Psoas muscle (tissue), 7 donors: ENCODE measurements at regions not wholly inside any gene's neighbourhood (a gene's known extent, or its start where the extent isn't known, plus 50 kb on each side); places are given as distances from the start of the nearest gene placed in this dataset.
A peak's percentile ranks its signal among the peaks of the same experiment; 100 is the strongest.

Experiments
- ATAC-seq, 4 donors: fragments of 200-7000 bp; cut with Tn5 transposase; one replicate each; pipeline ENCODE4 v1.9.1; 2020; ENCODE audit warnings: moderate library complexity in 3 of 4, mild to moderate bottlenecking in 2 of 4
- DNase-seq, 2 donors: peaks; one replicate each; pipeline ENCODE4 v3.0.0-alpha.2; 2020
- H3K27ac ChIP-seq: fragments of 200-600 bp; one replicate; pipeline ENCODE4 v1.8.0; 2022
- H3K27me3 ChIP-seq, 3 donors: fragments of 200-600 bp in 1 of 3; one replicate each; pipeline versions ENCODE4 v1.6.1 to v1.8.0; 2013 to 2022; ENCODE audit warnings: low read length in 2 of 3, mild to moderate bottlenecking in 2 of 3, moderate library complexity in 1 of 3; ENCODE audit not compliant: insufficient read depth in 3 of 3
- H3K36me3 ChIP-seq, 2 donors: fragments of 200-600 bp in 1 of 2; one replicate each; pipeline versions ENCODE4 v1.6.1 to v1.8.0; 2013 to 2022; ENCODE audit warnings: low read depth in 1 of 2, mild to moderate bottlenecking in 1 of 2, moderate library complexity in 1 of 2; ENCODE audit not compliant: insufficient read depth in 1 of 2
- H3K4me1 ChIP-seq: fragments of 200-600 bp; one replicate; pipeline ENCODE4 v1.8.0; 2022
- H3K4me3 ChIP-seq: fragments of 200-600 bp; one replicate; pipeline ENCODE4 v1.8.0; 2022; ENCODE audit warnings: mild to moderate bottlenecking
- H3K9me3 ChIP-seq: fragments of 200-600 bp; one replicate; pipeline ENCODE4 v1.8.0; 2022
- WGBS, 3 donors: extraction: QIAGEN DNeasy Blood & Tissue Kit; methylation state at CpG; one replicate each; pipeline versions ENCODE4 v1.1.6 to v1.1.7; 2013; 5-methylcytosine and 5-hydroxymethylcytosine counted together
- intact Hi-C, 2 donors: fragments of 100-400 bp; cut with DNase I; formaldehyde crosslinking; loops; one replicate each; pipeline versions ENCODE4 v1.11.0 to v1.14.2; 2022
- TF ChIP-seq, protein P1 (sequence below): fragments of 200-600 bp; IDR thresholded peaks from one replicate; pipeline ENCODE4 v1.8.0; 2022; ENCODE audit warnings: antibody characterized with exemption
- donor health status: healthy with polysubstance abuse.
- donor health status: DM: no; HTN: no; CAD: no; lungs with moderate emphysema.
- donor health status: Bipolar disorder and iron deficiency.
- donor health status: healthy.
- donor health status: DM: yes; HTN: yes; CAD: no.
- donor health status: DM: no; HTN: no; CAD: no.
- donor health status: DM: yes; HTN: yes; CAD: no.

DNA sequence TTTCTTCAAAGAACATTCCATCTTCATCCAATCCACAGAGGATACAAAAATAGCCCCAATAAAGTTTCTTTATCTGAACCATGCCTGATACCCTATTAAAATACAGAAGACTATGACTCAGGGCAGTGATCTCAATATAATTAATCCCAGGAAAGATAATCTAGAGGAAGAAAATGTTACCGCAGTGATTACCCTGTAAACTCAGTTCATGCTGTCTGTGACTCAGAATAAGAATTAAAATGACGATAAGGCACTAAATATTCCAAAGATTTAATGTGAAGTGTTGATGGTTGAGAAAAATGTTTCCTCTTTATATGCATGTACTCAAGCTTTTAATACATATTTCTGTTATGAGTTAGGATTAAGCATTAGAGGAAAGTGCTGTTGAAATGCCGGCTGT is 88.6 kb upstream of the LYPLAL1 start:
- no peaks in the 10 kb centered on the region for H3K36me3 ChIP-seq
- DNase-seq, result no peak
- 73 to 77% (median 75%) methylated on average over 3 of the region's 3 CpGs for WGBS, 3 donors
- intact Hi-C loops, result no loop called here
- ATAC-seq, result no peak
- no peak overlapping the region for H3K4me3 ChIP-seq
- peaks cover 22% of the 10 kb centered on the region for H3K4me1 ChIP-seq
- no peak overlapping the region for H3K27ac ChIP-seq
- H3K27me3 ChIP-seq, result no peaks in the 10 kb centered on the region
- no peaks in the 10 kb centered on the region for H3K9me3 ChIP-seq
- TF ChIP-seq, protein P1, sequence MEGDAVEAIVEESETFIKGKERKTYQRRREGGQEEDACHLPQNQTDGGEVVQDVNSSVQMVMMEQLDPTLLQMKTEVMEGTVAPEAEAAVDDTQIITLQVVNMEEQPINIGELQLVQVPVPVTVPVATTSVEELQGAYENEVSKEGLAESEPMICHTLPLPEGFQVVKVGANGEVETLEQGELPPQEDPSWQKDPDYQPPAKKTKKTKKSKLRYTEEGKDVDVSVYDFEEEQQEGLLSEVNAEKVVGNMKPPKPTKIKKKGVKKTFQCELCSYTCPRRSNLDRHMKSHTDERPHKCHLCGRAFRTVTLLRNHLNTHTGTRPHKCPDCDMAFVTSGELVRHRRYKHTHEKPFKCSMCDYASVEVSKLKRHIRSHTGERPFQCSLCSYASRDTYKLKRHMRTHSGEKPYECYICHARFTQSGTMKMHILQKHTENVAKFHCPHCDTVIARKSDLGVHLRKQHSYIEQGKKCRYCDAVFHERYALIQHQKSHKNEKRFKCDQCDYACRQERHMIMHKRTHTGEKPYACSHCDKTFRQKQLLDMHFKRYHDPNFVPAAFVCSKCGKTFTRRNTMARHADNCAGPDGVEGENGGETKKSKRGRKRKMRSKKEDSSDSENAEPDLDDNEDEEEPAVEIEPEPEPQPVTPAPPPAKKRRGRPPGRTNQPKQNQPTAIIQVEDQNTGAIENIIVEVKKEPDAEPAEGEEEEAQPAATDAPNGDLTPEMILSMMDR, result no peak

DNA sequence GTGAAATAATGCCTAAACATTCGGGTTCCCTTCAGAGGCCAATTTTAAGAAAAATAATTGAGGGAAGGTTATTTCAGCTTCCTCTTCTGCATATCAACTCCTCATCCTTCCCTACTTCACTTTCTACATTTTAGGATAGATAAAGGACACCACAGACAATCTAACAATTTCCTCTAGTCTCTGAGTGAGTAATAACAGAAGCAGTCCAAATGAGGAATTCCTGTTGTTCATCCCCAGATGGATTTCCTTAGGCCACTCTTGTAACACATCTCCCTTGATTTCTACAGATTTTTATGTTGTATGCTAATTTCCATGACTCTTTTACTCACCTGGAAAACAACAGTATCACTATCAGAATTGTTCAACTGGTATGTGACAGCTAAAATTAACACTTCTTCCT is 87.7 kb upstream of the LYPLAL1 start:
- intact Hi-C loops, result no loop called here
- TF ChIP-seq, protein P1, result no peak
- peaks cover 22% of the 10 kb centered on the region for H3K4me1 ChIP-seq
- no peaks in the 10 kb centered on the region for H3K9me3 ChIP-seq
- DNase-seq, result no peak
- H3K36me3 ChIP-seq, result no peaks in the 10 kb centered on the region
- no peak for ATAC-seq
- 72 to 97% (median 87%) methylated on average over 1 of the region's 1 CpG for WGBS, 3 donors
- no peaks in the 10 kb centered on the region for H3K27me3 ChIP-seq
- H3K27ac ChIP-seq, result no peak overlapping the region
- H3K4me3 ChIP-seq, result no peak overlapping the region

DNA sequence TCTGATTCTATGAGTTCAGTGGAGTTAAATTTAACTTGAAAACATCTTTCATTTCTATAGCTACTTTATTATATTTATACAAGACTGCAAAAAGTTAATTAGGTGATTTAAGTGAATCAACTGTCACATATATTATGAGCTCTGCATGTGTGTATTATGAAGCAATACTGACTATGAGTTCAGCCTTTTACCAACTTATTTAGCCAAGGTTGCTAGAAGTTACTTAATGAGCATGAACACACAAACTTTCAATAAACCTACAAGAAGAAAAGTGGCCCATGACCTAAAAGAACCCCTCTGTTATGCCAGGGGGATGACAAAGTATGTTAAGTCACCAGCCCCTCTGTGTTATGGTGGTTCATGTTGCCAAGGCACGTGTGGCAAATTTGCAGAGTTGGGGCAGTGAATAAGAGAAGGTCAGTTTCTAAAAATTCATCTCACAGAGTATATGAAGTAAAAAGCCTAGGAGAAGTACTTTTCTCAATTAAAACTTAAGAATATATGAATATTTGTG is 86.7 kb upstream of the LYPLAL1 start:
- TF ChIP-seq, protein P1, result no peak
- Histone ChIP-seq H3K27ac (no peak overlapping the region), H3K4me1 (peaks cover 22% of the 10 kb centered on the region), H3K9me3 (no peaks in the 10 kb centered on the region), H3K4me3 (no peak overlapping the region), H3K36me3 (no peaks in the 10 kb centered on the region), H3K27me3 (no peaks in the 10 kb centered on the region)
- peak in 2 of 4 donors; percentile 24 to 41 for ATAC-seq
- intact Hi-C loops, result no loop called here
- 16 to 35% (median 21%) methylated on average over 1 of the region's 1 CpG for WGBS, 3 donors
- DNase-seq, result no peak

DNA sequence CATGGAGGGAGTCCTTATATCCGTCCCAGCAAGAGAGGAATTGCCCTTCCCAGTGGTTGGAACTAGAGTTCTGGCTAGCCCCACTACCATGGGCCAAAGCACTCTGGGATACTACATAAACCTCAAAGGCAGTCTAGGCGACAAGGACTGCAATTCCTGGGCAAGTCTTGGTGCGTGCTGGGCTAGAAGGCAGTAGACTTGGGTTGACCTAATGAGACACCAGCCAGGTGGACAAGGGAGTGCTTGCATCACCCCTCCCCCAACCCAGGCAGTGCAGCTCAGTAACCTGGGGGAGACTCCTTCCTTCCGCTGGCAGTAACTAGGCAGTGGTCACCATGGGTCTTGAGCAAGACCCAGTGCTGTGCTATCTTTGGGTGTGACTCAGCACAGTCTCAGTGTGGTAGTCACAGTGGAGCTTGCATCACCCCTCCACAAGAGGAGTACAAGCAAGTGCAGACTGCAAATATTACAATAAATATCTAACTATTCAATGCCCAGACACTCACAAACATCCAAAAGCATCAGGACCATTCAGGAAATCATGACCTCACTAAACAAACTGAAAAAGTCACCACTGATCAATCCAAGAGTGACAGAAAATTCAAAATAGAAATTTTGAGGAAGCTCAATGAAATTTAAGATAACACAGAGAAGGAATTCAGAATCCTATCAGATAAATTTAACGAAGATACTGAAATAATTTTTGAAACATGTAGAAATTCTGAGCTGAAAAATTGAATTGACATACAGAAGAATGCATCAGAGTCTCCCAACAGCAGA is 84.7 kb upstream of the LYPLAL1 start:
- Histone ChIP-seq H3K27ac (peak overlapping the region; percentile 14), H3K9me3 (no peaks in the 10 kb centered on the region), H3K4me3 (no peak overlapping the region), H3K4me1 (peaks cover 22% of the 10 kb centered on the region), H3K27me3 (no peaks in the 10 kb centered on the region), H3K36me3 (no peaks in the 10 kb centered on the region)
- TF ChIP-seq, protein P1, result no peak
- intact Hi-C loops, result no loop called here
- DNase-seq (peak; percentile 60 to 74), ATAC-seq (peak; percentile 98 to 100 (median 100))
- 86 to 94% (median 92%) methylated on average over 5 of the region's 5 CpGs for WGBS, 3 donors

DNA sequence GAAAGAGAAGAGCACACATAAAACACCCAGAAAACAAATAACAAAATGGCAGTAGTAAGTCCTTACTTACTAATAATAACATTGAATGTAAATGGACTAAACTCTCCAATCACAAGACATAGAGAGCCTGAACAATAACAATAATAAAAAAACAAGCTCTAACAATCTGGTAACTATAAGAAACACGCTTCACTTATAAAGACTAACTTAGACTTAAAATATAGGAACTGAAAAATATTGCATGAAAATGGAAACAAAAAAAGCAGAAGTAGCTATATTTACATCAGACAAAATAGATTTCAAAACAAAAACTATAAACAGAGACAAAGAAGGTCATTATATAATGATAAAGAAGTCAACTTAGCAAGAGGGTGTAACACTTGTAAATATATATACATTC is 83.1 kb upstream of the LYPLAL1 start:
- H3K27me3 ChIP-seq, result no peaks in the 10 kb centered on the region
- DNase-seq, result no peak
- TF ChIP-seq, protein P1, result no peak
- H3K9me3 ChIP-seq, result no peaks in the 10 kb centered on the region
- peaks cover 22% of the 10 kb centered on the region for H3K4me1 ChIP-seq
- no peak for ATAC-seq
- H3K4me3 ChIP-seq, result no peak overlapping the region
- 82 to 89% (median 83%) methylated on average over 1 of the region's 1 CpG for WGBS, 3 donors
- H3K36me3 ChIP-seq, result no peaks in the 10 kb centered on the region
- intact Hi-C loops, result no loop called here
- H3K27ac ChIP-seq, result no peak overlapping the region
